HG03280 (cell line): ENCODE measurements at regions not wholly inside any gene's neighbourhood (a gene's known extent, or its start where the extent isn't known, plus 50 kb on each side); places are given as distances from the start of the nearest gene placed in this dataset.
A peak's percentile ranks its signal among the peaks of the same experiment; 100 is the strongest.

ENCODE experiments used
- ATAC-seq: cut with Tn5 transposase; IDR thresholded peaks from one replicate; pipeline ENCODE4 v1.9.1; 2021; ENCODE audit warnings: mild to moderate bottlenecking, moderate library complexity; ENCODE audit not compliant: unreplicated experiment

GRCh38 chr5:14019768-14020290 lies 75.3 kb upstream of the DNAH5 start:
- no peak for ATAC-seq

GRCh38 chr5:14017904-14018303 lies 73.4 kb upstream of the DNAH5 start:
- ATAC-seq = no peak

GRCh38 chr5:14016549-14016948 lies 72.1 kb upstream of the DNAH5 start:
- no peak for ATAC-seq

GRCh38 chr5:14011089-14012020 lies 66.9 kb upstream of the DNAH5 start:
- peak; percentile 92 for ATAC-seq

- no peak for ATAC-seq
Measured at GRCh38 chr5:14009575-14009974, 65.1 kb upstream of the DNAH5 start.

- no peak for ATAC-seq
Measured at GRCh38 chr5:14008819-14009311, 64.4 kb upstream of the DNAH5 start.

GRCh38 chr5:14006823-14007520 lies 62.5 kb upstream of the DNAH5 start:
- no peak for ATAC-seq

GRCh38 chr5:14004598-14005394 lies 60.3 kb upstream of the DNAH5 start:
- no peak for ATAC-seq

- no peak for ATAC-seq
Measured at GRCh38 chr5:14003936-14004335, 59.4 kb upstream of the DNAH5 start.

GRCh38 chr5:14003513-14003912 lies 59.0 kb upstream of the DNAH5 start:
- ATAC-seq = no peak

- no peak for ATAC-seq
Measured at GRCh38 chr5:13998254-13998653, 53.8 kb upstream of the DNAH5 start.

GRCh38 chr5:13997514-13997913 lies 53.0 kb upstream of the DNAH5 start:
- ATAC-seq = no peak

GRCh38 chr5:13994621-13995253 lies 50.2 kb upstream of the DNAH5 start:
- ATAC-seq = peak; percentile 75
